Heart right ventricle (tissue), 16 donors: ENCODE measurements at regions not wholly inside any gene's neighbourhood (a gene's known extent, or its start where the extent isn't known, plus 50 kb on each side); places are given as distances from the start of the nearest gene placed in this dataset.
A peak's percentile ranks its signal among the peaks of the same experiment; 100 is the strongest.

Experiments used
- ATAC-seq, 8 donors: fragments of 200-7000 bp; cut with Tn5 transposase; one replicate each; pipeline ENCODE4 v1.9.1; 2020; ENCODE audit warnings: mild to moderate bottlenecking in 8 of 8, moderate library complexity in 8 of 8, moderate number of reproducible peaks in 1 of 8
- DNase-seq, 2 donors: peaks; one replicate each; pipeline ENCODE4 v3.0.0-alpha.2; 2020
- H3K27ac ChIP-seq, 10 donors: fragments of 200-600 bp; sonication (generic) in 2 of 10; one replicate each; pipeline versions ENCODE4 v1.5.0 to v1.8.0; 2020 to 2022; ENCODE audit warnings: mild to moderate bottlenecking in 3 of 10
- H3K27me3 ChIP-seq, 7 donors: fragments of 200-600 bp; one replicate each; pipeline ENCODE4 v1.8.0; 2021 to 2022; ENCODE audit warnings: mild to moderate bottlenecking in 2 of 7
- H3K36me3 ChIP-seq, 9 donors: fragments of 200-600 bp; sonication (generic) in 1 of 9; one replicate each; pipeline versions ENCODE4 v1.5.0 to v1.8.0; 2020 to 2022; ENCODE audit warnings: mild to moderate bottlenecking in 2 of 9
- H3K4me1 ChIP-seq, 9 donors: fragments of 200-600 bp; sonication (generic) in 1 of 9; one replicate each; pipeline versions ENCODE4 v1.5.0 to v1.8.0; 2020 to 2022; ENCODE audit warnings: mild to moderate bottlenecking in 4 of 9
- H3K4me3 ChIP-seq, 10 donors: fragments of 200-600 bp; sonication (generic) in 2 of 10; one replicate each; pipeline versions ENCODE4 v1.5.0 to v1.8.0; 2020 to 2022; ENCODE audit warnings: mild to moderate bottlenecking in 7 of 10, moderate library complexity in 2 of 10
- H3K9me3 ChIP-seq, 11 donors: fragments of 200-600 bp in 10 of 11; sonication (generic) in 2 of 11; one replicate each; pipeline versions ENCODE4 v1.5.0 to v1.8.0; 2013 to 2022; ENCODE audit warnings: mild to moderate bottlenecking in 2 of 11, control low read depth in 1 of 11, moderate library complexity in 1 of 11
- CTCF ChIP-seq, 9 donors: fragments of 200-600 bp; sonication (generic) in 2 of 9; IDR thresholded peaks; one replicate each; pipeline versions ENCODE4 v1.5.0 to v1.8.0; 2021 to 2022; ENCODE audit warnings: antibody characterized with exemption in 9 of 9, mild to moderate bottlenecking in 5 of 9, moderate library complexity in 1 of 9
- WGBS, 2 donors: extraction: QIAGEN DNeasy Blood & Tissue Kit; methylation state at CpG; one replicate each; pipeline ENCODE4 v1.1.7; 2013; ENCODE audit warnings: inconsistent platforms in 1 of 2; 5-methylcytosine and 5-hydroxymethylcytosine counted together
- intact Hi-C, 10 donors: fragments of 100-400 bp; cut with DNase I; formaldehyde crosslinking; loops; one replicate each; pipeline versions ENCODE4 v1.11.1 to v1.14.2; 2022
- donor health status: Arrhythmogenic right ventricular cardiomyopathy.
- donor health status: ischemic (EF 13 %, LVEDD 7.1; RV severe dilation, severe dysfunction).
- donor health status: healthy with polysubstance abuse.
- donor health status: DM: no; HTN: yes; CAD: no.
- donor health status: DM: no; HTN: no; CAD: no.
- donor health status: ischemic (EF 25% LVEDD 6.9; RV normal size, moderate dysfunction).
- donor health status: ischemic (EF 25% LVEDD 5.7; RV mildly dilated, moderate dysfunction).
- donor health status: healthy.
- donor health status: DM: yes; HTN: yes; CAD: no.
- donor health status: Ischemic cardiomyopathy.
- donor health status: ischemic (EF 35%, LVEDD 5.7; RV mildly dilated, moderate dysfunction).
- donor health status: nonischemic (EF 11% LVEDD 7.7; RV severe dilation, severe dysfunction).
- donor health status: DM: yes; HTN: yes; CAD: no.
- donor health status: PGD.
- donor health status: ischemic (EF 29% LVEDD 5.4; RV normal size, mild dysfunction).
- donor health status: nonischemic (EF 23%, LVEDD 6.1; RV moderate dilation, normal function).

GRCh38 chr5:120314191-120314590 lies 149.9 kb upstream of the PRR16 start:
- H3K4me1 ChIP-seq: no peaks in the 10 kb centered on the region
- no peak for ATAC-seq

GRCh38 chr5:120320626-120321025 lies 143.5 kb upstream of the PRR16 start:
- intact Hi-C loops: loop anchor here in 1 of 10 donors (10.0 kb wide), 1 partner anchor 266 kb away; no protein-coding TSS in a partner anchor
- no peak for ATAC-seq

More at GRCh38 chr5:120314191-120314590, 149.9 kb upstream of the PRR16 start:
- intact Hi-C loops: no loop called here
- Histone ChIP-seq H3K27ac (no peak overlapping the region), H3K4me3 (no peak overlapping the region), H3K9me3 (peaks cover 0 to 4% (median 0%) of the 10 kb centered on the region in 11 donors), H3K27me3 (no peaks in the 10 kb centered on the region), H3K36me3 (no peaks in the 10 kb centered on the region)
- TF ChIP-seq CTCF (IDR thresholded peaks at IDR 0.05): no peak
- no peak for DNase-seq

DNA sequence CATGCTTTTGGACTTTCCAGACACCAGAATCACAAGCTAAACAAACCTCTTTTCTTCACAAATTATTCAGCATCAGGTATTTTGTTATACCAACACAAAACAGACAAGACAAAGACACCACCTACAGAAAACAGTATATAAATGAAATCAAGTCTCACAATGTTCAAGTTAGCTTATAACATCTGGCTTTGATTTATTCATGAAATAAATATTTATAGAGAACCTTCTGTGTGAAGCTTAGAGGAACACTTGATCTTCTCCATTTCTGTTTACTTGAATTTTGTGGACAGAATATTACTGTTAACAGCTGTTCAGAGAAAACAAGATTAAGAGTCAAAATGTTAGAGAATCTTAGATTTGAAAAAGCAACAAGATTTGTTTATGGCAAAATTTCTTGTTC lies 137.4 kb upstream of the PRR16 start:
- H3K9me3 ChIP-seq: peaks cover 0 to 28% (median 6%) of the 10 kb centered on the region in 11 donors
- H3K4me1 ChIP-seq: no peaks in the 10 kb centered on the region
- DNase-seq: no peak
- no peaks in the 10 kb centered on the region for H3K27me3 ChIP-seq
- TF ChIP-seq CTCF (IDR thresholded peaks at IDR 0.05): no peak
- no peak for ATAC-seq
- H3K27ac ChIP-seq: no peak overlapping the region
- intact Hi-C loops: loop anchor here in 1 of 10 donors (10.0 kb wide), 1 partner anchor 272 kb away; no protein-coding TSS in a partner anchor
- no peak overlapping the region for H3K4me3 ChIP-seq
- no peaks in the 10 kb centered on the region for H3K36me3 ChIP-seq

More at GRCh38 chr5:120320626-120321025, 143.5 kb upstream of the PRR16 start:
- H3K4me1 ChIP-seq: no peaks in the 10 kb centered on the region
- no peak overlapping the region for H3K27ac ChIP-seq
- H3K36me3 ChIP-seq: no peaks in the 10 kb centered on the region
- TF ChIP-seq CTCF (IDR thresholded peaks at IDR 0.05): no peak
- peaks cover 0 to 9% (median 0%) of the 10 kb centered on the region in 11 donors for H3K9me3 ChIP-seq
- no peak for DNase-seq
- no peaks in the 10 kb centered on the region for H3K27me3 ChIP-seq
- no peak overlapping the region for H3K4me3 ChIP-seq

GRCh38 chr5:120327180-120327579 lies 136.9 kb upstream of the PRR16 start:
- Histone ChIP-seq H3K27ac (no peak overlapping the region), H3K4me3 (no peak overlapping the region), H3K4me1 (no peaks in the 10 kb centered on the region), H3K27me3 (no peaks in the 10 kb centered on the region), H3K9me3 (peaks cover 0 to 28% (median 6%) of the 10 kb centered on the region in 11 donors), H3K36me3 (no peaks in the 10 kb centered on the region)
- no peak for DNase-seq
- no peak for ATAC-seq
- WGBS, 2 donors: 52 to 65% methylated on average over 2 of the region's 2 CpGs
- peak in 4 of 9 donors; percentile 5 to 29 (median 23) for TF ChIP-seq CTCF (IDR thresholded peaks at IDR 0.05)
- intact Hi-C loops: loop anchor here in 1 of 10 donors (10.0 kb wide), 1 partner anchor 272 kb away; no protein-coding TSS in a partner anchor
